Ishikawa (cell line): ENCODE measurements at regions not wholly inside any gene's neighbourhood (a gene's known extent, or its start where the extent isn't known, plus 50 kb on each side); places are given as distances from the start of the nearest gene placed in this dataset.

ENCODE experiments used
- CEBPB ChIP-seq: IDR thresholded peaks from 2 replicates; pipeline ENCODE4 v1.6.1; 2012
- CREB1 ChIP-seq: IDR thresholded peaks from 2 replicates; pipeline ENCODE4 v1.6.1; 2012; ENCODE audit warnings: low read depth
- EGR1 ChIP-seq: IDR thresholded peaks from 2 replicates; pipeline ENCODE4 v1.6.1; 2012
- EP300 ChIP-seq: IDR thresholded peaks from 2 replicates; pipeline ENCODE4 v1.6.1; 2012; ENCODE audit warnings: borderline replicate concordance
- NFIC ChIP-seq: IDR thresholded peaks from 2 replicates; pipeline ENCODE4 v1.6.1; 2012
- RAD21 ChIP-seq: IDR thresholded peaks from 2 replicates; pipeline ENCODE4 v1.6.1; 2012; ENCODE audit warnings: low read depth
- YY1 ChIP-seq: IDR thresholded peaks from 2 replicates; pipeline ENCODE4 v1.6.1; 2012; ENCODE audit warnings: low read depth
- TF ChIP-seq, protein P1 (sequence below): IDR thresholded peaks from 2 replicates; pipeline ENCODE4 v1.6.1; 2012
- TF ChIP-seq, protein P2 (sequence below): IDR thresholded peaks from 2 replicates; pipeline ENCODE4 v1.6.1; 2012; ENCODE audit warnings: low read depth, mild to moderate bottlenecking
- TF ChIP-seq, protein P3 (sequence below): IDR thresholded peaks from 2 replicates; pipeline ENCODE4 v1.6.1; 2012

DNA sequence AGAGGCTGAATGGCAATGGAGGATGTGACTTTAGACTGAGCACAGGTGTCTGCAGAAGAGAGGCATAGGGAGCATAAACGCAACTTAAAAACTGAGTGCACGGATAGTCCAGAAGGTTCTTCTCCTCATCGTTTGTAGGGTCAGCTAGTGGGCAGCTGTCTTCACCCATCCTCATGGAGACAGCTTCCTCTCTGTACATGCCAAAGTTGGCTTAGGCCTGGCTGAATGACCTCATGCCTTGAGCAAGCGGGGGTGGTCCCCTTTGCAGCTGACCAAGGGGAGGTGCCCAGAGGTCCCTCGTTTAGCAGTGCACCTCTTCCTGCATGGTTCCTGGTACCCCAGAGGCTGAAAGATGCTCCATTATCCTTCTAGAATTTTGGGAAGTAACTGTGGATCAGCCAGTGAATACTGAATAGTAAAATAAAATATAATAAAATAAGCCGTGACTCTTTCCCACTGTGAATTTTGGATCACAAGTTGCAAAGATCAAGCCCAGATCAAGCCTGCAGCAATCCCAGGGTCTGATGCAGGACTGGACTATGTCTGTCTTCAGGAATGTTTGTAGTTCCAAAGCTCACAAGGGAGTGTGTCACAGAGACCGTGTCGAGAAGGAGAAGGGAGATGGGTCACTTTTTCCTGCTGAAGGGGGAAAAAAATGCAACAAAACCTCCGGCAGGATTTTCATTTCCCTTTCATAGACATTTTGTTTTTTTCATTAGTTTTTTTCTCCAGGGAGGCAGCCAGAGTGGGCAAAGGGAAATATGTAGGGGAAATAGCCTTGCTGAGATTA, 295.3 kb upstream of the MKI67 start:
- TF ChIP-seq, protein P1, sequence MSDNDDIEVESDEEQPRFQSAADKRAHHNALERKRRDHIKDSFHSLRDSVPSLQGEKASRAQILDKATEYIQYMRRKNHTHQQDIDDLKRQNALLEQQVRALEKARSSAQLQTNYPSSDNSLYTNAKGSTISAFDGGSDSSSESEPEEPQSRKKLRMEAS = no peak
- TF ChIP-seq EP300 (no peak), NFIC (no peak), CEBPB (no peak), YY1 (no peak), RAD21 (no peak), CREB1 (no peak), EGR1 (no peak)
- TF ChIP-seq, protein P2, sequence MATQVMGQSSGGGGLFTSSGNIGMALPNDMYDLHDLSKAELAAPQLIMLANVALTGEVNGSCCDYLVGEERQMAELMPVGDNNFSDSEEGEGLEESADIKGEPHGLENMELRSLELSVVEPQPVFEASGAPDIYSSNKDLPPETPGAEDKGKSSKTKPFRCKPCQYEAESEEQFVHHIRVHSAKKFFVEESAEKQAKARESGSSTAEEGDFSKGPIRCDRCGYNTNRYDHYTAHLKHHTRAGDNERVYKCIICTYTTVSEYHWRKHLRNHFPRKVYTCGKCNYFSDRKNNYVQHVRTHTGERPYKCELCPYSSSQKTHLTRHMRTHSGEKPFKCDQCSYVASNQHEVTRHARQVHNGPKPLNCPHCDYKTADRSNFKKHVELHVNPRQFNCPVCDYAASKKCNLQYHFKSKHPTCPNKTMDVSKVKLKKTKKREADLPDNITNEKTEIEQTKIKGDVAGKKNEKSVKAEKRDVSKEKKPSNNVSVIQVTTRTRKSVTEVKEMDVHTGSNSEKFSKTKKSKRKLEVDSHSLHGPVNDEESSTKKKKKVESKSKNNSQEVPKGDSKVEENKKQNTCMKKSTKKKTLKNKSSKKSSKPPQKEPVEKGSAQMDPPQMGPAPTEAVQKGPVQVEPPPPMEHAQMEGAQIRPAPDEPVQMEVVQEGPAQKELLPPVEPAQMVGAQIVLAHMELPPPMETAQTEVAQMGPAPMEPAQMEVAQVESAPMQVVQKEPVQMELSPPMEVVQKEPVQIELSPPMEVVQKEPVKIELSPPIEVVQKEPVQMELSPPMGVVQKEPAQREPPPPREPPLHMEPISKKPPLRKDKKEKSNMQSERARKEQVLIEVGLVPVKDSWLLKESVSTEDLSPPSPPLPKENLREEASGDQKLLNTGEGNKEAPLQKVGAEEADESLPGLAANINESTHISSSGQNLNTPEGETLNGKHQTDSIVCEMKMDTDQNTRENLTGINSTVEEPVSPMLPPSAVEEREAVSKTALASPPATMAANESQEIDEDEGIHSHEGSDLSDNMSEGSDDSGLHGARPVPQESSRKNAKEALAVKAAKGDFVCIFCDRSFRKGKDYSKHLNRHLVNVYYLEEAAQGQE = no peak
- TF ChIP-seq, protein P3, sequence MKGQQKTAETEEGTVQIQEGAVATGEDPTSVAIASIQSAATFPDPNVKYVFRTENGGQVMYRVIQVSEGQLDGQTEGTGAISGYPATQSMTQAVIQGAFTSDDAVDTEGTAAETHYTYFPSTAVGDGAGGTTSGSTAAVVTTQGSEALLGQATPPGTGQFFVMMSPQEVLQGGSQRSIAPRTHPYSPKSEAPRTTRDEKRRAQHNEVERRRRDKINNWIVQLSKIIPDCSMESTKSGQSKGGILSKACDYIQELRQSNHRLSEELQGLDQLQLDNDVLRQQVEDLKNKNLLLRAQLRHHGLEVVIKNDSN = no peak
